Ectodermal cell (in vitro differentiated cells): ENCODE measurements at regions not wholly inside any gene's neighbourhood (a gene's known extent, or its start where the extent isn't known, plus 50 kb on each side); places are given as distances from the start of the nearest gene placed in this dataset.

Experiments
- H3K27ac ChIP-seq: 2 replicates; pipeline ENCODE4 v1.7.0; 2013; ENCODE audit warnings: mild to moderate bottlenecking, low read depth, low read length; ENCODE audit not compliant: insufficient read depth, poor library complexity, severe bottlenecking
- H3K27me3 ChIP-seq: 2 replicates; pipeline ENCODE4 v1.7.0; 2013; ENCODE audit warnings: mild to moderate bottlenecking, low read length; ENCODE audit not compliant: insufficient read depth, control insufficient read depth, poor library complexity, severe bottlenecking
- H3K36me3 ChIP-seq: one replicate; pipeline ENCODE4 v1.7.0; 2013; ENCODE audit warnings: low read length; ENCODE audit not compliant: control insufficient read depth, insufficient read depth
- H3K4me1 ChIP-seq: one replicate; pipeline ENCODE4 v1.7.0; 2013; ENCODE audit warnings: low read length; ENCODE audit not compliant: control insufficient read depth, insufficient read depth
- H3K4me3 ChIP-seq: 2 replicates; pipeline ENCODE4 v1.7.0; 2013; ENCODE audit warnings: low read depth, low read length, control low read depth; ENCODE audit not compliant: insufficient read depth
- H3K9me3 ChIP-seq: 2 replicates; pipeline ENCODE4 v1.7.0; 2013; ENCODE audit warnings: mild to moderate bottlenecking, low read length, moderate library complexity; ENCODE audit not compliant: control insufficient read depth
- WGBS, 2 experiments: methylation state at CpG; one replicate each; pipeline ENCODE4 v1.1.7; 2013; ENCODE audit warnings: missing lambda C conversion rate in 2 of 2; 5-methylcytosine and 5-hydroxymethylcytosine counted together

DNA sequence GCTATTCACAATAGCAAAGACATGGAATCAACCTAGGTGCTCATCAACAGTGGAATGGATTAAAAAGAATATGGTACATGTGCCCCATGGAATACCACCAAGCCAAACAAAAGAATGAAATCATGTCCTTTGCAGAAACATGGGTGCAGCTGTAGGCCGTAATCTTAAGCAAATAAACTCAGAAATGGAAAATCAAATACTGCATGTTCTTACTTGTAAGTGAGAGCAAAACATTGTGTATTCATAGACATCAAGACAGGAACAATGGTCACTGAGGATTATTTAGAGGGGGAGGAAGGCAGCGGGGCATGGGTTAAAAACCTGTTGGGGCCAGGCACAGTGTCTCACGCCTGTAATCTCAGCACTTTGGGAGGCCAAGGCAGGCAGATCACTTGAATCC is 304.7 kb upstream of the ROBO2 start:
- Histone ChIP-seq H3K4me3 (no peak overlapping the region), H3K27ac (no peak overlapping the region), H3K9me3 (no peaks in the 10 kb centered on the region), H3K27me3 (no peaks in the 10 kb centered on the region), H3K36me3 (no peaks in the 10 kb centered on the region), H3K4me1 (no peaks in the 10 kb centered on the region)
- WGBS, 2 experiments, result 75 to 80% methylated on average over 3 of the region's 3 CpGs

GRCh38 chr3:76753599-76753998 is 286.3 kb upstream of the ROBO2 start:
- Histone ChIP-seq H3K36me3 (no peaks in the 10 kb centered on the region), H3K27ac (no peak overlapping the region), H3K9me3 (no peaks in the 10 kb centered on the region), H3K27me3 (no peaks in the 10 kb centered on the region), H3K4me3 (no peak overlapping the region), H3K4me1 (no peaks in the 10 kb centered on the region)
- 75 to 92% methylated on average over 2 of the region's 2 CpGs for WGBS, 2 experiments

DNA sequence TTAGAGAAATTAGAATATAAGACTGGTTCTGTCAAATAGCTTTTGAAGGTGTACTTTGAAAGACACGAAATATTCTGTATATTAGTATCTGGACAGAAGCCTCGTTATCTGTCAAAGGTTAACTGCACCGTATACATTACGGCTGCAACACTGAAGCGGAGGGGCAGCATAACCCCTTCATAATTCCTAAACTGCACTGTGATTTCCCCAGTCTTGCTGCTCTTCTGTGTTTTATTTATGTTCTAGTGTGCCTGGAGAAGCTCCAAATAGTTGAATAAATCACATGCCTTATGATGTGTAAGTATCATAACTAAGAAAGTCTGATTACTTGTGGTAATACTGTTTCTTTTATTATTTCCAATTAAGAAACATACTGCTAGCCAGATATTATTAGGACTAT is 285.7 kb upstream of the ROBO2 start:
- 93 to 96% methylated on average over 5 of the region's 5 CpGs for whole genome bisulfite sequencing, 2 experiments
- Histone ChIP-seq H3K4me1 (no peaks in the 10 kb centered on the region), H3K27ac (no peak overlapping the region), H3K9me3 (no peaks in the 10 kb centered on the region), H3K4me3 (no peak overlapping the region), H3K36me3 (no peaks in the 10 kb centered on the region), H3K27me3 (no peaks in the 10 kb centered on the region)

DNA sequence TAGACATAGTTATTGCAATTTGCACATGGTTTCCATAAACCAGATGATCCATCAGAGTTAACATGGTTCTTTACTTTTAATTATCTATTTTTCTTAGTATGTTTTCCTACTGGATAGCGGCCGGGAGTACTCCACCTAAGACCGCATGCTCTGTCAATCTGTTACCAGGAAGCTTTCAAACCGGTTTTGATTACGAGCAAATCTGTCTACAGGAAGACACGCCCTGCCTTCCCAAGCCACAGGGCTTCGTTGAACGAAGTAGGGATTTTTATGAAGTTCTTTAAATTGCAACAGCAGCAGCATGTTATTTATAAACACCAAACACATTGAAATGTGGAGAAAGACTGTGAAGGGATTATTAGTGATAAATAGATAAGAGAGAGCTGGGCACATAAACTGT is 283.3 kb upstream of the ROBO2 start:
- Histone ChIP-seq H3K36me3 (no peaks in the 10 kb centered on the region), H3K4me3 (no peak overlapping the region), H3K27ac (no peak overlapping the region), H3K27me3 (no peaks in the 10 kb centered on the region), H3K9me3 (no peaks in the 10 kb centered on the region), H3K4me1 (no peaks in the 10 kb centered on the region)
- WGBS, 2 experiments, result 88 to 93% methylated on average over 6 to 8 of the region's 8 CpGs

- Histone ChIP-seq H3K36me3 (no peaks in the 10 kb centered on the region), H3K9me3 (no peaks in the 10 kb centered on the region), H3K4me1 (no peaks in the 10 kb centered on the region), H3K4me3 (no peak overlapping the region), H3K27me3 (no peaks in the 10 kb centered on the region), H3K27ac (no peak overlapping the region)
- WGBS, 2 experiments, result no CpG with 5 or more reads among the region's 3 CpGs
Observed at GRCh38 chr3:76760336-76760735, 279.6 kb upstream of the ROBO2 start.

- 90 to 91% methylated on average over 5 of the region's 5 CpGs for WGBS, 2 experiments
- H3K4me3 ChIP-seq, result no peak overlapping the region
- no peaks in the 10 kb centered on the region for H3K36me3 ChIP-seq
- H3K27me3 ChIP-seq, result no peaks in the 10 kb centered on the region
- no peak overlapping the region for H3K27ac ChIP-seq
- H3K9me3 ChIP-seq, result no peaks in the 10 kb centered on the region
- no peaks in the 10 kb centered on the region for H3K4me1 ChIP-seq
Observed at GRCh38 chr3:76765511-76765910, 274.4 kb upstream of the ROBO2 start.

DNA sequence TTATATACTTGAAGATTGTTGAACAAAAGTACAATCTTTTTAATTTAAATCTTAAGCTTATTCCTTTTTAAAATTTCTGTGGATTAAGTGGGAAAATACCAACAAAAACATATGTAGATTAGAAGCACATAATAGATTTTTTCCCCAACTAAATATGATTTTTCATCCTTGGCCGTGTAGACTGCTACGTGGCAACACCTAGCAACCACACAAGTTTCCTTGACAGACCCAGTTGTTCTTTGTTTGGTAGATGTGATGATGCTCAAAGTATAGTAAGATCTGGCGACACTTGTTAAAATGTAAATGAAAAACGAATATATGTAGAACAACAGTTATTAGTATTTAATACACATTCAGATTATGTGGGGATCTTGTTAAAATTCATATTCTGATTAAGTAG is 271.0 kb upstream of the ROBO2 start:
- Histone ChIP-seq H3K4me3 (no peak overlapping the region), H3K27ac (no peak overlapping the region), H3K27me3 (no peaks in the 10 kb centered on the region), H3K4me1 (no peaks in the 10 kb centered on the region), H3K9me3 (no peaks in the 10 kb centered on the region), H3K36me3 (no peaks in the 10 kb centered on the region)
- 80 to 83% methylated on average over 1 to 3 of the region's 4 CpGs for WGBS, 2 experiments

- H3K36me3 ChIP-seq, result no peaks in the 10 kb centered on the region
- H3K9me3 ChIP-seq, result no peaks in the 10 kb centered on the region
- 85 to 96% methylated on average over 2 to 3 of the region's 3 CpGs for WGBS, 2 experiments
- H3K4me3 ChIP-seq, result no peak overlapping the region
- H3K27ac ChIP-seq, result no peak overlapping the region
- H3K27me3 ChIP-seq, result no peaks in the 10 kb centered on the region
- no peaks in the 10 kb centered on the region for H3K4me1 ChIP-seq
Observed at GRCh38 chr3:76776927-76777326, 263.0 kb upstream of the ROBO2 start.

DNA sequence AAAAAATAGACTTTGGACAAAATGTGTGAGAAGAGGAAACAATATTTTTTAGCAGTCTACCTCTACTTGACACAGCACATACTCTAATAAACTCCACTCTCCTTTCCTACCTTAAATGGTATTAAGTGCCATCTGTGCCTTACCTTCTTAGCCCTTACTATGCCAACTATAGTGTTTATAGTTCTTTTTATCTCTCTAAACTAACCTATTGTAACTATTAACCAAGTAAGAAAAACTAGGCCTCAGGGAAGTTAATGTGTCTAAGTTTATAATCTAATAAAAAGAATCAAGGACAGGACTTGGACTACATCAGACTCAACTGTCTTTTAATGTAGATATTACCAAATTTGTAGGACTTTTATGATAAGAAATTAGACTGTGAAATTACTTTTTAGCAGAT is 251.7 kb upstream of the ROBO2 start:
- Histone ChIP-seq H3K4me3 (no peak overlapping the region), H3K36me3 (no peaks in the 10 kb centered on the region)

DNA sequence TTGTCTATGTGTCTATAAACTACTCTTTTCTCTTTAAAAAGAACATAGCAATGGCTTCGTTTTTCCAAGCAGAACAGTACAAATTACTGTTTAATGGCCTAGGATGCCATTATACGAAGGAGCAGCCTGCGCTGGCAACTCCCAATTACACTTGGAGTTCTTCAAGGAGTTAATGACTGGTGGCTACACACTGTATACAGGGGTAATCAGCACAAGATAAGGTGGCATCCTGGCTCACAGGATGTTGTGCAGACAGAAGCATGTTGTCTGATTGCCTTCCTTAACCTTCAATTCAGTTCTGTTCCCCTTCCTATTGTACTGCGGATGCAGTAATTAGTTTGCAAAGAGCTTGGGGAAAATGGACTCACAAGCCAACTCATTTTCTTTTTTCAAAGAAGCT is 250.7 kb upstream of the ROBO2 start:
- WGBS, 2 experiments, result 88 to 91% methylated on average over 4 of the region's 4 CpGs
- no peaks in the 10 kb centered on the region for H3K27me3 ChIP-seq
- no peaks in the 10 kb centered on the region for H3K36me3 ChIP-seq
- H3K4me3 ChIP-seq, result no peak overlapping the region
- H3K9me3 ChIP-seq, result no peaks in the 10 kb centered on the region
- H3K4me1 ChIP-seq, result no peaks in the 10 kb centered on the region
- no peak overlapping the region for H3K27ac ChIP-seq

More for the DNA sequence above, 251.7 kb upstream of the ROBO2 start:
- no peaks in the 10 kb centered on the region for H3K9me3 ChIP-seq
- no peaks in the 10 kb centered on the region for H3K4me1 ChIP-seq
- no peaks in the 10 kb centered on the region for H3K27me3 ChIP-seq
- no peak overlapping the region for H3K27ac ChIP-seq

- WGBS, 2 experiments, result no CpG with 5 or more reads among the region's 1 CpG
- no peaks in the 10 kb centered on the region for H3K36me3 ChIP-seq
- H3K9me3 ChIP-seq, result no peaks in the 10 kb centered on the region
Observed at GRCh38 chr3:76811418-76811817, 228.5 kb upstream of the ROBO2 start.

More at GRCh38 chr3:76811418-76811817, 228.5 kb upstream of the ROBO2 start:
- no peak overlapping the region for H3K4me3 ChIP-seq
- no peaks in the 10 kb centered on the region for H3K27me3 ChIP-seq
- H3K4me1 ChIP-seq, result no peaks in the 10 kb centered on the region
- no peak overlapping the region for H3K27ac ChIP-seq
